ENCODE measurements at regions not wholly inside any gene's neighbourhood (a gene's known extent, or its start where the extent isn't known, plus 50 kb on each side); places are given as distances from the start of the nearest gene placed in this dataset.

DNA sequence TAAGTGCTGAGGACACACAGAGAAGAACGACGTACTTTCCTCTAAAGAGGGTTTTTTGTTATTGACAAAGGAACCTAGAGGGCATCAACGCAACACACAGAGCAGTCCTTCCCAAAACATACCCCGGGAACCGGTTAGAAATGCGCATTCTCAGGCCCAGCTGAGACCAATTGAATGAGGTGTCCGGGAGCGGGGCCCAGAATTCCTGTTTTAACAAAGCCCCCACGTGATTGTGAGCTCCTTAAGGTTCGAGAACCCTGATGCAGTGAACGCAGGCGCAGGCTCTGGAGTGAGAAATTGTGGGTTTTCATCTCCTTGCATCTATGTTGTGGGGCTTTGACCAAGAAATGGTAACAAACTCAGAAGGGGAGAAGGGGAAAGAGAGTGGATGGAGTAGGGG lies 51.0 kb upstream of the TBX3 start:
- peaks cover 36% of the 10 kb centered on the region for H3K27me3 ChIP-seq (ENCODE audit: control insufficient read depth, insufficient read depth, low read length, poor library complexity, severe bottlenecking)
- no peaks in the 10 kb centered on the region for H3K36me3 ChIP-seq (ENCODE audit: control insufficient read depth, insufficient read depth, low read length)
- no peak overlapping the region for H3K27ac ChIP-seq (ENCODE audit: insufficient read depth, low read depth, low read length, poor library complexity, severe bottlenecking)
- H3K4me3 ChIP-seq (ENCODE audit: insufficient read depth, low read depth, low read length) = no peak overlapping the region
- WGBS, 2 experiments = 56 to 57% methylated on average over 12 of the region's 12 CpGs
- no peaks in the 10 kb centered on the region for H3K9me3 ChIP-seq (ENCODE audit: control insufficient read depth, low read length)
- H3K4me1 ChIP-seq (ENCODE audit: control insufficient read depth, insufficient read depth, low read length) = no peaks in the 10 kb centered on the region

DNA sequence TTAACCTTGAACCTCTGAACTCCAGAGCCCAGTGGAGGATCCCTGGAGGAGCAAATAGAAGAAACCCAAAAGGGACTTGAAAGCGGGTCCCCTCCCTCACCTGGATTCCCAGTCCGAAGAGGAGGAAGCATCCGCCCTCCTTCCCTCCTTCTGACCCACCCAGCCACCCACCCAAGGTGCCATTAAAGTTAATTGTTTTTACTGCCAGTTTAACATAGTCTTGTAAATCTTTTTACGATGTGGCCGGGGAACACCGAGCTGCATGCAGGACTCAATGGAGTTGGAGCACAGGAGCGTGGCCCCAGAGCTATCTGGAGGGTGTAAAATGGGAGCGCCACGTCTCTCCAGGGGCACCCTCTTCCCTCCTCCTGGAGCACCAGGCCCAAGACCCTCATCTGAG lies 49.9 kb upstream of the TBX3 start:
- no peaks in the 10 kb centered on the region for H3K9me3 ChIP-seq (ENCODE audit: control insufficient read depth, low read length)
- no peak overlapping the region for H3K27ac ChIP-seq (ENCODE audit: insufficient read depth, low read depth, low read length, poor library complexity, severe bottlenecking)
- no peak overlapping the region for H3K4me3 ChIP-seq (ENCODE audit: insufficient read depth, low read depth, low read length)
- no peaks in the 10 kb centered on the region for H3K4me1 ChIP-seq (ENCODE audit: control insufficient read depth, insufficient read depth, low read length)
- no peaks in the 10 kb centered on the region for H3K36me3 ChIP-seq (ENCODE audit: control insufficient read depth, insufficient read depth, low read length)
- WGBS, 2 experiments = 87 to 90% methylated on average over 9 of the region's 9 CpGs
- H3K27me3 ChIP-seq (ENCODE audit: control insufficient read depth, insufficient read depth, low read length, poor library complexity, severe bottlenecking) = peaks cover 36% of the 10 kb centered on the region
